ENCODE measurements at regions not wholly inside any gene's neighbourhood (a gene's known extent, or its start where the extent isn't known, plus 50 kb on each side); places are given as distances from the start of the nearest gene placed in this dataset.

- Histone ChIP-seq H3K4me2 (ENCODE audit: low read length) (no peak overlapping the region), H2AFZ (no peak overlapping the region), H3K9me3 (ENCODE audit: control insufficient read depth, low read length) (no peaks in the 10 kb centered on the region), H3K27ac (no peak overlapping the region), H3K79me2 (no peaks in the 10 kb centered on the region), H3K27me3 (ENCODE audit: control insufficient read depth, insufficient read depth, low read length) (no peaks in the 10 kb centered on the region), H3K4me1 (no peaks in the 10 kb centered on the region), H3K9ac (no peak overlapping the region), H3K4me3 (ENCODE audit: low read depth, low read length) (no peak overlapping the region), H3K36me3 (ENCODE audit: control insufficient read depth, insufficient read depth, low read length) (no peaks in the 10 kb centered on the region)
- no peak for TF ChIP-seq CTCF (IDR thresholded peaks at IDR 0.05)
Measured at GRCh38 chr9:99593610-99594009, 228.1 kb upstream of the NR4A3 start.

GRCh38 chr9:99594056-99594780 lies 227.5 kb upstream of the NR4A3 start:
- Histone ChIP-seq H3K9me3 (ENCODE audit: control insufficient read depth, low read length) (no peaks in the 10 kb centered on the region), H2AFZ (no peak overlapping the region), H3K4me1 (no peaks in the 10 kb centered on the region), H3K79me2 (no peaks in the 10 kb centered on the region), H3K4me3 (ENCODE audit: low read depth, low read length) (no peak overlapping the region), H3K27ac (no peak overlapping the region), H3K9ac (no peak overlapping the region), H3K27me3 (ENCODE audit: control insufficient read depth, insufficient read depth, low read length) (no peaks in the 10 kb centered on the region), H3K36me3 (ENCODE audit: control insufficient read depth, insufficient read depth, low read length) (no peaks in the 10 kb centered on the region), H3K4me2 (ENCODE audit: low read length) (no peak overlapping the region)
- TF ChIP-seq CTCF (IDR thresholded peaks at IDR 0.05): no peak

GRCh38 chr9:99595796-99596195 lies 225.9 kb upstream of the NR4A3 start:
- Histone ChIP-seq H3K4me1 (no peaks in the 10 kb centered on the region), H3K4me2 (ENCODE audit: low read length) (no peak overlapping the region), H2AFZ (no peak overlapping the region), H3K36me3 (ENCODE audit: control insufficient read depth, insufficient read depth, low read length) (no peaks in the 10 kb centered on the region), H3K27me3 (ENCODE audit: control insufficient read depth, insufficient read depth, low read length) (no peaks in the 10 kb centered on the region), H3K9ac (no peak overlapping the region), H3K4me3 (ENCODE audit: low read depth, low read length) (no peak overlapping the region), H3K27ac (no peak overlapping the region), H3K79me2 (no peaks in the 10 kb centered on the region), H3K9me3 (ENCODE audit: control insufficient read depth, low read length) (no peaks in the 10 kb centered on the region)
- TF ChIP-seq CTCF (IDR thresholded peaks at IDR 0.05): no peak

GRCh38 chr9:99601571-99602111 lies 220.0 kb upstream of the NR4A3 start:
- Histone ChIP-seq H3K9me3 (ENCODE audit: control insufficient read depth, low read length) (no peaks in the 10 kb centered on the region), H3K27ac (no peak overlapping the region), H3K4me2 (ENCODE audit: low read length) (no peak overlapping the region), H3K4me3 (ENCODE audit: low read depth, low read length) (no peak overlapping the region), H3K9ac (no peak overlapping the region), H3K4me1 (no peaks in the 10 kb centered on the region), H3K27me3 (ENCODE audit: control insufficient read depth, insufficient read depth, low read length) (no peaks in the 10 kb centered on the region), H3K36me3 (ENCODE audit: control insufficient read depth, insufficient read depth, low read length) (no peaks in the 10 kb centered on the region), H3K79me2 (no peaks in the 10 kb centered on the region), H2AFZ (no peak overlapping the region)
- no peak for TF ChIP-seq CTCF (IDR thresholded peaks at IDR 0.05)

GRCh38 chr9:99602854-99603253 lies 218.8 kb upstream of the NR4A3 start:
- Histone ChIP-seq H2AFZ (no peak overlapping the region), H3K36me3 (ENCODE audit: control insufficient read depth, insufficient read depth, low read length) (no peaks in the 10 kb centered on the region), H3K9me3 (ENCODE audit: control insufficient read depth, low read length) (no peaks in the 10 kb centered on the region), H3K4me3 (ENCODE audit: low read depth, low read length) (no peak overlapping the region), H3K79me2 (no peaks in the 10 kb centered on the region), H3K27me3 (ENCODE audit: control insufficient read depth, insufficient read depth, low read length) (no peaks in the 10 kb centered on the region), H3K4me2 (ENCODE audit: low read length) (no peak overlapping the region), H3K9ac (no peak overlapping the region), H3K27ac (no peak overlapping the region), H3K4me1 (no peaks in the 10 kb centered on the region)
- no peak for TF ChIP-seq CTCF (IDR thresholded peaks at IDR 0.05)

Measured in parathyroid adenoma (tissue), 2 donors.